ENCODE measurements at regions not wholly inside any gene's neighbourhood (a gene's known extent, or its start where the extent isn't known, plus 50 kb on each side); places are given as distances from the start of the nearest gene placed in this dataset.
"Not testable (repeated sequence)": the region's sequence is repeated elsewhere in the genome, so short reads cannot be mapped to it uniquely, and the experiment has no call there.

- DNase-seq = no peak
Observed at GRCh38 chr17:51439395-51440229, 179.3 kb downstream of the UTP18 start.

GRCh38 chr17:51441431-51441830 is 181.1 kb downstream of the UTP18 start:
- DNase-seq = no peak

GRCh38 chr17:51442088-51442865 is 181.9 kb downstream of the UTP18 start:
- no peak for DNase-seq

- no peak for DNase-seq
Observed at GRCh38 chr17:51443646-51444045, 183.3 kb downstream of the UTP18 start.

GRCh38 chr17:51445946-51446345 is 185.6 kb downstream of the UTP18 start:
- DNase-seq = peak; percentile 37

GRCh38 chr17:51454456-51454978 is 194.2 kb downstream of the UTP18 start:
- no peak for DNase-seq

GRCh38 chr17:51455211-51455610 is 194.9 kb downstream of the UTP18 start:
- no peak for DNase-seq

- DNase-seq = no peak
Observed at GRCh38 chr17:51455931-51456330, 195.6 kb downstream of the UTP18 start.

- peak; percentile 31 for DNase-seq
Observed at GRCh38 chr17:51456942-51457341, 196.6 kb downstream of the UTP18 start.

- DNase-seq = peak; percentile 74
Observed at GRCh38 chr17:51461578-51462004, 201.2 kb downstream of the UTP18 start.

- no peak for DNase-seq
Observed at GRCh38 chr17:51463353-51463752, 203.0 kb downstream of the UTP18 start.

- DNase-seq = no peak
Observed at GRCh38 chr17:51467336-51467735, 207.0 kb downstream of the UTP18 start.

- peak; percentile 82 for DNase-seq
Observed at GRCh38 chr17:51472670-51473205, 212.4 kb downstream of the UTP18 start.

- no peak for DNase-seq
Observed at GRCh38 chr17:51474764-51475163, 214.4 kb downstream of the UTP18 start.

- DNase-seq = no peak
Observed at GRCh38 chr17:51475730-51476129, 215.4 kb downstream of the UTP18 start.

GRCh38 chr17:51479303-51479702 is 219.0 kb downstream of the UTP18 start:
- no peak for DNase-seq

GRCh38 chr17:51481370-51481769 is 221.0 kb downstream of the UTP18 start:
- no peak for DNase-seq

GRCh38 chr17:51482248-51482647 is 221.9 kb downstream of the UTP18 start:
- not testable (repeated sequence) for DNase-seq

GRCh38 chr17:51486091-51486490 is 225.7 kb downstream of the UTP18 start:
- DNase-seq = no peak

- no peak for DNase-seq
Observed at GRCh38 chr17:51486885-51487520, 226.7 kb downstream of the UTP18 start.

GRCh38 chr17:51487947-51488346 is 227.6 kb downstream of the UTP18 start:
- DNase-seq = peak; percentile 21

GRCh38 chr17:51491416-51491815 is 231.1 kb downstream of the UTP18 start:
- no peak for DNase-seq

- DNase-seq = no peak
Observed at GRCh38 chr17:51493206-51493605, 232.9 kb downstream of the UTP18 start.
